Left lung (tissue), 4 donors: ENCODE measurements at regions not wholly inside any gene's neighbourhood (a gene's known extent, or its start where the extent isn't known, plus 50 kb on each side); places are given as distances from the start of the nearest gene placed in this dataset.

Experiments
- ATAC-seq: fragments of 200-7000 bp; cut with Tn5 transposase; one replicate; pipeline ENCODE4 v1.9.1; 2020; ENCODE audit warnings: moderate library complexity
- DNase-seq, 4 donors: peaks; one replicate each; pipeline ENCODE4 v3.0.0-alpha.2; 2013 to 2020
- H3K27ac ChIP-seq, 2 donors: fragments of 200-600 bp; sonication (generic) in 1 of 2; one replicate each; pipeline versions ENCODE4 v1.5.0 to v1.8.0; 2020 to 2021
- H3K27me3 ChIP-seq, 2 donors: fragments of 200-600 bp; sonication (generic) in 1 of 2; one replicate each; pipeline versions ENCODE4 v1.5.0 to v1.8.0; 2020 to 2021
- H3K36me3 ChIP-seq, 2 donors: fragments of 200-600 bp; sonication (generic) in 1 of 2; one replicate each; pipeline versions ENCODE4 v1.5.0 to v1.8.0; 2020 to 2021
- H3K4me1 ChIP-seq, 2 donors: fragments of 200-600 bp; one replicate each; pipeline ENCODE4 v1.8.0; 2021
- H3K4me3 ChIP-seq, 2 donors: fragments of 200-600 bp; sonication (generic) in 1 of 2; one replicate each; pipeline versions ENCODE4 v1.5.0 to v1.8.0; 2020 to 2021; ENCODE audit warnings: mild to moderate bottlenecking in 1 of 2
- H3K9me3 ChIP-seq, 2 donors: fragments of 200-600 bp; sonication (generic) in 1 of 2; one replicate each; pipeline versions ENCODE4 v1.5.0 to v1.8.0; 2020 to 2021
- CTCF ChIP-seq, 2 donors: fragments of 200-600 bp; sonication (generic) in 1 of 2; IDR thresholded peaks; one replicate each; pipeline versions ENCODE4 v1.5.0 to v1.8.0; 2021; ENCODE audit warnings: antibody characterized with exemption in 2 of 2
- intact Hi-C, 2 donors: fragments of 100-400 bp; cut with DNase I; formaldehyde crosslinking; loops; one replicate each; pipeline versions ENCODE4 v1.11.2 to v1.14.2; 2022
- donor health status: DM: no; HTN: yes; CAD: no.
- donor health status: DM: no; HTN: no; CAD: no.

- H3K9me3 ChIP-seq: no peaks in the 10 kb centered on the region
- intact Hi-C loops: no loop called here
- DNase-seq: no peak
- H3K4me3 ChIP-seq: no peak overlapping the region
- H3K36me3 ChIP-seq: no peaks in the 10 kb centered on the region
- H3K4me1 ChIP-seq: no peaks in the 10 kb centered on the region
- TF ChIP-seq CTCF (IDR thresholded peaks at IDR 0.05): no peak
- H3K27me3 ChIP-seq: no peaks in the 10 kb centered on the region
- no peak overlapping the region for H3K27ac ChIP-seq
- ATAC-seq: no peak
Measured at GRCh38 chr13:64791373-64791772, 2438.8 kb downstream of the PCDH9 start.

DNA sequence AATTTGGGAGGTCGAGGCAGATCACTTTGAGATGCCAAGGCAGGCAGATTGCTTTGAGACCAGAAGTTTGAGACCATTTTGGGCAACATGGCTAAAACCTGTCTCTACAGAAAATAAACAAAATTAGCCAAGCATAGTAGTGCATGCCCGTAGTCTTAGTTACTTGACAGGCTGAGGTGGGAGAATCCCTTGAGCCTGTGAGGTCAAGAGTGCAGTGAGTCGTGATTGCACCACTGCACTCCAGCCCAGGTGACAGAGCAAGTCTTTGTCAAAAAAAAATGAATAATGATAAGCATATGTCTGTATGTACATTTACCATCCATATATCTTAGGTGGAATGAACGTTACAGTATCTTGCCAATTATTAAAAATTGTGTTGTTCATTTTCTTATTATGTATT lies 2447.7 kb downstream of the PCDH9 start:
- intact Hi-C loops: no loop called here
- no peak for TF ChIP-seq CTCF (IDR thresholded peaks at IDR 0.05)
- Histone ChIP-seq H3K9me3 (no peaks in the 10 kb centered on the region), H3K36me3 (no peaks in the 10 kb centered on the region), H3K4me3 (no peak overlapping the region), H3K27me3 (no peaks in the 10 kb centered on the region), H3K27ac (no peak overlapping the region), H3K4me1 (no peaks in the 10 kb centered on the region)
- ATAC-seq (no peak), DNase-seq (no peak)

GRCh38 chr13:64778002-64778401 lies 2452.1 kb downstream of the PCDH9 start:
- H3K4me3 ChIP-seq: no peak overlapping the region
- no peak for ATAC-seq
- intact Hi-C loops: no loop called here
- no peaks in the 10 kb centered on the region for H3K9me3 ChIP-seq
- no peak for TF ChIP-seq CTCF (IDR thresholded peaks at IDR 0.05)
- H3K36me3 ChIP-seq: no peaks in the 10 kb centered on the region
- H3K4me1 ChIP-seq: no peaks in the 10 kb centered on the region
- no peak overlapping the region for H3K27ac ChIP-seq
- no peak for DNase-seq
- no peaks in the 10 kb centered on the region for H3K27me3 ChIP-seq

- H3K4me1 ChIP-seq: no peaks in the 10 kb centered on the region
- no peaks in the 10 kb centered on the region for H3K27me3 ChIP-seq
- H3K27ac ChIP-seq: no peak overlapping the region
- DNase-seq (no peak), ATAC-seq (no peak)
- no peak overlapping the region for H3K4me3 ChIP-seq
- H3K36me3 ChIP-seq: no peaks in the 10 kb centered on the region
- no peak for TF ChIP-seq CTCF (IDR thresholded peaks at IDR 0.05)
- peaks cover 0 to 5% of the 10 kb centered on the region in 2 donors for H3K9me3 ChIP-seq
- intact Hi-C loops: no loop called here
Measured at GRCh38 chr13:64774915-64775314, 2455.2 kb downstream of the PCDH9 start.

GRCh38 chr13:64770743-64771142 lies 2459.4 kb downstream of the PCDH9 start:
- DNase-seq (no peak), ATAC-seq (no peak)
- intact Hi-C loops: no loop called here
- Histone ChIP-seq H3K4me1 (no peaks in the 10 kb centered on the region), H3K36me3 (no peaks in the 10 kb centered on the region), H3K27me3 (no peaks in the 10 kb centered on the region), H3K27ac (no peak overlapping the region), H3K4me3 (no peak overlapping the region), H3K9me3 (peaks cover 0 to 5% of the 10 kb centered on the region in 2 donors)
- TF ChIP-seq CTCF (IDR thresholded peaks at IDR 0.05): no peak
